ENCODE measurements at regions not wholly inside any gene's neighbourhood (a gene's known extent, or its start where the extent isn't known, plus 50 kb on each side); places are given as distances from the start of the nearest gene placed in this dataset.
A peak's percentile ranks its signal among the peaks of the same experiment; 100 is the strongest.
"Not testable (repeated sequence)": the region's sequence is repeated elsewhere in the genome, so short reads cannot be mapped to it uniquely, and the experiment has no call there.

- peaks cover 0 to 4% (median 0%) of the 10 kb centered on the region in 5 donors for H3K9me3 ChIP-seq (ENCODE audit: control insufficient read depth in 5 of 5, low read length in 5 of 5)
- H3K9ac ChIP-seq (ENCODE audit: low read length in 5 of 5), result no peak overlapping the region
- peaks cover 0 to 27% (median 10%) of the 10 kb centered on the region in 5 donors for H3K4me1 ChIP-seq (ENCODE audit: control insufficient read depth in 5 of 5, insufficient read depth in 5 of 5, low read length in 5 of 5)
- H3K36me3 ChIP-seq (ENCODE audit: control insufficient read depth in 5 of 5, insufficient read depth in 5 of 5, low read length in 5 of 5), result no peaks in the 10 kb centered on the region
- no peak overlapping the region for H3K27ac ChIP-seq (ENCODE audit: low read depth, low read length)
- H3K27me3 ChIP-seq (ENCODE audit: control insufficient read depth in 5 of 5, insufficient read depth in 4 of 5, low read length in 5 of 5), result peaks cover 0 to 12% (median 0%) of the 10 kb centered on the region in 5 donors
- no peak overlapping the region for H3K4me3 ChIP-seq (ENCODE audit: low read depth in 1 of 5, low read length in 5 of 5)
Measured at GRCh38 chr2:172249986-172250385, 147.3 kb upstream of the DLX2 start.

GRCh38 chr2:172251231-172251630 lies 148.5 kb upstream of the DLX2 start:
- H3K27ac ChIP-seq (ENCODE audit: low read depth, low read length), result peak overlapping the region; percentile 82
- H3K9me3 ChIP-seq (ENCODE audit: control insufficient read depth in 5 of 5, low read length in 5 of 5), result peaks cover 0 to 4% (median 0%) of the 10 kb centered on the region in 5 donors

GRCh38 chr2:172252154-172252553 lies 149.5 kb upstream of the DLX2 start:
- H3K4me1 ChIP-seq (ENCODE audit: control insufficient read depth in 5 of 5, insufficient read depth in 5 of 5, low read length in 5 of 5), result peaks cover 1 to 35% (median 20%) of the 10 kb centered on the region in 5 donors
- H3K27ac ChIP-seq (ENCODE audit: low read depth, low read length), result peak overlapping the region; percentile 82
- H3K4me3 ChIP-seq (ENCODE audit: low read depth in 1 of 5, low read length in 5 of 5), result no peak overlapping the region
- no peaks in the 10 kb centered on the region for H3K36me3 ChIP-seq (ENCODE audit: control insufficient read depth in 5 of 5, insufficient read depth in 5 of 5, low read length in 5 of 5)
- H3K27me3 ChIP-seq (ENCODE audit: control insufficient read depth in 5 of 5, insufficient read depth in 4 of 5, low read length in 5 of 5), result peaks cover 0 to 11% (median 0%) of the 10 kb centered on the region in 5 donors
- no peaks in the 10 kb centered on the region for H3K9me3 ChIP-seq (ENCODE audit: control insufficient read depth in 5 of 5, low read length in 5 of 5)
- H3K9ac ChIP-seq (ENCODE audit: low read length in 5 of 5), result no peak overlapping the region

More at GRCh38 chr2:172251231-172251630, 148.5 kb upstream of the DLX2 start:
- no peak overlapping the region for H3K4me3 ChIP-seq (ENCODE audit: low read depth in 1 of 5, low read length in 5 of 5)
- H3K4me1 ChIP-seq (ENCODE audit: control insufficient read depth in 5 of 5, insufficient read depth in 5 of 5, low read length in 5 of 5), result peaks cover 0 to 30% (median 13%) of the 10 kb centered on the region in 5 donors
- H3K9ac ChIP-seq (ENCODE audit: low read length in 5 of 5), result no peak overlapping the region
- H3K36me3 ChIP-seq (ENCODE audit: control insufficient read depth in 5 of 5, insufficient read depth in 5 of 5, low read length in 5 of 5), result no peaks in the 10 kb centered on the region
- H3K27me3 ChIP-seq (ENCODE audit: control insufficient read depth in 5 of 5, insufficient read depth in 4 of 5, low read length in 5 of 5), result peaks cover 0 to 12% (median 0%) of the 10 kb centered on the region in 5 donors

GRCh38 chr2:172253190-172254052 lies 150.7 kb upstream of the DLX2 start:
- Histone ChIP-seq H3K36me3 (ENCODE audit: control insufficient read depth in 5 of 5, insufficient read depth in 5 of 5, low read length in 5 of 5) (no peaks in the 10 kb centered on the region), H3K27me3 (ENCODE audit: control insufficient read depth in 5 of 5, insufficient read depth in 4 of 5, low read length in 5 of 5) (peaks cover 0 to 5% (median 0%) of the 10 kb centered on the region in 5 donors), H3K4me1 (ENCODE audit: control insufficient read depth in 5 of 5, insufficient read depth in 5 of 5, low read length in 5 of 5) (peaks cover 1 to 35% (median 22%) of the 10 kb centered on the region in 5 donors), H3K9me3 (ENCODE audit: control insufficient read depth in 5 of 5, low read length in 5 of 5) (no peaks in the 10 kb centered on the region), H3K4me3 (ENCODE audit: low read depth in 1 of 5, low read length in 5 of 5) (no peak overlapping the region), H3K27ac (ENCODE audit: low read depth, low read length) (peak overlapping the region; percentile 82), H3K9ac (ENCODE audit: low read length in 5 of 5) (no peak overlapping the region)

- Histone ChIP-seq H3K9me3 (ENCODE audit: control insufficient read depth in 5 of 5, low read length in 5 of 5) (no peaks in the 10 kb centered on the region), H3K4me1 (ENCODE audit: control insufficient read depth in 5 of 5, insufficient read depth in 5 of 5, low read length in 5 of 5) (peaks cover 1 to 27% (median 18%) of the 10 kb centered on the region in 5 donors), H3K36me3 (ENCODE audit: control insufficient read depth in 5 of 5, insufficient read depth in 5 of 5, low read length in 5 of 5) (no peaks in the 10 kb centered on the region), H3K27ac (ENCODE audit: low read depth, low read length) (no peak overlapping the region), H3K9ac (ENCODE audit: low read length in 5 of 5) (no peak overlapping the region), H3K4me3 (ENCODE audit: low read depth in 1 of 5, low read length in 5 of 5) (no peak overlapping the region), H3K27me3 (ENCODE audit: control insufficient read depth in 5 of 5, insufficient read depth in 4 of 5, low read length in 5 of 5) (peaks cover 0 to 5% (median 0%) of the 10 kb centered on the region in 5 donors)
Measured at GRCh38 chr2:172256886-172257285, 154.2 kb upstream of the DLX2 start.

GRCh38 chr2:172259827-172260226 lies 157.1 kb upstream of the DLX2 start:
- Histone ChIP-seq H3K27ac (ENCODE audit: low read depth, low read length) (no peak overlapping the region), H3K4me1 (ENCODE audit: control insufficient read depth in 5 of 5, insufficient read depth in 5 of 5, low read length in 5 of 5) (peaks cover 0 to 11% (median 9%) of the 10 kb centered on the region in 5 donors), H3K27me3 (ENCODE audit: control insufficient read depth in 5 of 5, insufficient read depth in 4 of 5, low read length in 5 of 5) (no peaks in the 10 kb centered on the region), H3K4me3 (ENCODE audit: low read depth in 1 of 5, low read length in 5 of 5) (no peak overlapping the region), H3K9me3 (ENCODE audit: control insufficient read depth in 5 of 5, low read length in 5 of 5) (no peaks in the 10 kb centered on the region), H3K9ac (ENCODE audit: low read length in 5 of 5) (no peak overlapping the region), H3K36me3 (ENCODE audit: control insufficient read depth in 5 of 5, insufficient read depth in 5 of 5, low read length in 5 of 5) (no peaks in the 10 kb centered on the region)

- H3K27ac ChIP-seq (ENCODE audit: low read depth, low read length), result no peak overlapping the region
- no peaks in the 10 kb centered on the region for H3K36me3 ChIP-seq (ENCODE audit: control insufficient read depth in 5 of 5, insufficient read depth in 5 of 5, low read length in 5 of 5)
- no peak overlapping the region for H3K9ac ChIP-seq (ENCODE audit: low read length in 5 of 5)
Measured at GRCh38 chr2:172260336-172260735, 157.6 kb upstream of the DLX2 start.

GRCh38 chr2:172261292-172261691 lies 158.6 kb upstream of the DLX2 start:
- Histone ChIP-seq H3K9me3 (ENCODE audit: control insufficient read depth in 5 of 5, low read length in 5 of 5) (no peaks in the 10 kb centered on the region), H3K27ac (ENCODE audit: low read depth, low read length) (no peak overlapping the region), H3K4me3 (ENCODE audit: low read depth in 1 of 5, low read length in 5 of 5) (no peak overlapping the region), H3K4me1 (ENCODE audit: control insufficient read depth in 5 of 5, insufficient read depth in 5 of 5, low read length in 5 of 5) (peaks cover 0 to 9% (median 9%) of the 10 kb centered on the region in 5 donors), H3K9ac (ENCODE audit: low read length in 5 of 5) (no peak overlapping the region), H3K36me3 (ENCODE audit: control insufficient read depth in 5 of 5, insufficient read depth in 5 of 5, low read length in 5 of 5) (no peaks in the 10 kb centered on the region), H3K27me3 (ENCODE audit: control insufficient read depth in 5 of 5, insufficient read depth in 4 of 5, low read length in 5 of 5) (no peaks in the 10 kb centered on the region)

More at GRCh38 chr2:172260336-172260735, 157.6 kb upstream of the DLX2 start:
- Histone ChIP-seq H3K4me3 (ENCODE audit: low read depth in 1 of 5, low read length in 5 of 5) (no peak overlapping the region), H3K27me3 (ENCODE audit: control insufficient read depth in 5 of 5, insufficient read depth in 4 of 5, low read length in 5 of 5) (no peaks in the 10 kb centered on the region), H3K4me1 (ENCODE audit: control insufficient read depth in 5 of 5, insufficient read depth in 5 of 5, low read length in 5 of 5) (peaks cover 0 to 11% (median 9%) of the 10 kb centered on the region in 5 donors), H3K9me3 (ENCODE audit: control insufficient read depth in 5 of 5, low read length in 5 of 5) (no peaks in the 10 kb centered on the region)

GRCh38 chr2:172262486-172262885 lies 159.8 kb upstream of the DLX2 start:
- H3K4me1 ChIP-seq (ENCODE audit: control insufficient read depth in 5 of 5, insufficient read depth in 5 of 5, low read length in 5 of 5), result no peaks in the 10 kb centered on the region
- H3K9me3 ChIP-seq (ENCODE audit: control insufficient read depth in 5 of 5, low read length in 5 of 5), result no peaks in the 10 kb centered on the region
- H3K27ac ChIP-seq (ENCODE audit: low read depth, low read length), result no peak overlapping the region
- H3K9ac ChIP-seq (ENCODE audit: low read length in 5 of 5), result no peak overlapping the region
- no peak overlapping the region for H3K4me3 ChIP-seq (ENCODE audit: low read depth in 1 of 5, low read length in 5 of 5)
- H3K36me3 ChIP-seq (ENCODE audit: control insufficient read depth in 5 of 5, insufficient read depth in 5 of 5, low read length in 5 of 5), result no peaks in the 10 kb centered on the region
- no peaks in the 10 kb centered on the region for H3K27me3 ChIP-seq (ENCODE audit: control insufficient read depth in 5 of 5, insufficient read depth in 4 of 5, low read length in 5 of 5)

- H3K9me3 ChIP-seq (ENCODE audit: control insufficient read depth in 5 of 5, low read length in 5 of 5); H3K36me3 ChIP-seq (ENCODE audit: control insufficient read depth in 5 of 5, insufficient read depth in 5 of 5, low read length in 5 of 5): not testable (repeated sequence)
Measured at GRCh38 chr2:172264820-172265219, 162.1 kb upstream of the DLX2 start.

More at GRCh38 chr2:172264820-172265219, 162.1 kb upstream of the DLX2 start:
- not testable (repeated sequence) for H3K4me1 ChIP-seq (ENCODE audit: control insufficient read depth in 5 of 5, insufficient read depth in 5 of 5, low read length in 5 of 5); H3K9ac ChIP-seq (ENCODE audit: low read length in 5 of 5); H3K27me3 ChIP-seq (ENCODE audit: control insufficient read depth in 5 of 5, insufficient read depth in 4 of 5, low read length in 5 of 5); H3K27ac ChIP-seq (ENCODE audit: low read depth, low read length); H3K4me3 ChIP-seq (ENCODE audit: low read depth in 1 of 5, low read length in 5 of 5)

All from subcutaneous abdominal adipose tissue (tissue), 5 donors.